GM23248 (cell line): ENCODE measurements at regions not wholly inside any gene's neighbourhood (a gene's known extent, or its start where the extent isn't known, plus 50 kb on each side); places are given as distances from the start of the nearest gene placed in this dataset.

ENCODE experiments used
- DNase-seq: peaks from one replicate; pipeline ENCODE4 v3.0.0-alpha.2; 2015
- H2AFZ ChIP-seq: fragments of 200-600 bp; sonication (generic); 2 replicates; pipeline ENCODE4 v1.6.1; 2016; ENCODE audit warnings: antibody characterized with exemption
- H3F3A ChIP-seq: fragments of 200-600 bp; sonication (generic); 2 replicates; pipeline ENCODE4 v1.6.1; 2016; ENCODE audit warnings: mild to moderate bottlenecking, antibody characterized with exemption, mixed run types; ENCODE audit not compliant: insufficient read depth
- H3K27ac ChIP-seq: fragments of 200-600 bp; sonication (generic); 2 replicates; pipeline ENCODE4 v1.5.1; 2016; ENCODE audit warnings: mild to moderate bottlenecking
- H3K27me3 ChIP-seq: fragments of 200-600 bp; sonication (generic); replicated peaks from 2 replicates; pipeline ENCODE4 v1.6.1; 2016; ENCODE audit warnings: mild to moderate bottlenecking; ENCODE audit not compliant: insufficient read depth
- H3K36me3 ChIP-seq: fragments of 200-600 bp; sonication (generic); 2 replicates; pipeline ENCODE4 v1.6.1; 2016; ENCODE audit warnings: low read depth, mild to moderate bottlenecking
- H3K4me1 ChIP-seq: fragments of 200-600 bp; sonication (generic); 2 replicates; pipeline ENCODE4 v1.6.1; 2016; ENCODE audit warnings: mild to moderate bottlenecking; ENCODE audit not compliant: insufficient read depth
- H3K4me2 ChIP-seq: fragments of 200-600 bp; sonication (generic); one replicate; pipeline ENCODE4 v1.6.1; 2016; ENCODE audit warnings: mild to moderate bottlenecking; ENCODE audit not compliant: unreplicated experiment
- H3K4me3 ChIP-seq: fragments of 200-600 bp; sonication (generic); 2 replicates; pipeline ENCODE4 v1.5.1; 2016; ENCODE audit warnings: mild to moderate bottlenecking
- H3K79me2 ChIP-seq: fragments of 200-600 bp; sonication (generic); 2 replicates; pipeline ENCODE4 v1.6.1; 2016; ENCODE audit warnings: mild to moderate bottlenecking; ENCODE audit not compliant: insufficient read depth
- H3K9ac ChIP-seq: fragments of 200-600 bp; sonication (generic); 2 replicates; pipeline ENCODE4 v1.6.1; 2016; ENCODE audit warnings: mild to moderate bottlenecking
- H3K9me2 ChIP-seq: fragments of 200-600 bp; sonication (generic); 2 replicates; pipeline ENCODE4 v1.6.1; 2016; ENCODE audit warnings: mixed run types, mild to moderate bottlenecking, moderate library complexity; ENCODE audit not compliant: insufficient read depth
- H3K9me3 ChIP-seq: fragments of 200-600 bp; sonication (generic); one replicate; pipeline ENCODE4 v1.6.1; 2017; ENCODE audit warnings: low read depth
- H4K20me1 ChIP-seq: fragments of 200-600 bp; sonication (generic); 2 replicates; pipeline ENCODE4 v1.6.0; 2016; ENCODE audit not compliant: insufficient read depth
- EZH2 ChIP-seq: fragments of 200-600 bp; sonication (generic); IDR thresholded peaks from 2 replicates; pipeline ENCODE4 v1.6.1; 2018; ENCODE audit warnings: antibody characterized with exemption, mild to moderate bottlenecking; ENCODE audit not compliant: insufficient read depth, poor library complexity, severe bottlenecking
- EZH2phosphoT487 ChIP-seq: fragments of 200-600 bp; sonication (generic); IDR thresholded peaks from 2 replicates; pipeline ENCODE4 v1.6.1; 2018; ENCODE audit warnings: antibody characterized with exemption, moderate library complexity, mild to moderate bottlenecking, low read depth; ENCODE audit not compliant: insufficient read depth
- WGBS, 2 experiments: methylation state at CpG; one replicate each; pipeline ENCODE4 v1.1.6; 2015 to 2017; ENCODE audit warnings: low lambda C conversion rate in 2 of 2, low coverage in 1 of 2; ENCODE audit errors: missing lambda C conversion rate in 2 of 2; 5-methylcytosine and 5-hydroxymethylcytosine counted together
- in situ Hi-C: fragments of 300-500 bp; cut with MboI; formaldehyde crosslinking; loops from 2 replicates; pipeline ENCODE4 v1.15.0; 2020

GRCh38 chr20:10960416-10960815 is 286.6 kb upstream of the JAG1 start:
- H3K27me3 ChIP-seq = peaks cover 8% of the 10 kb centered on the region; the same call in 1 of the 2 replicates
- H3K27ac ChIP-seq = no peak overlapping the region
- no peak overlapping the region for H3K4me2 ChIP-seq
- no peaks in the 10 kb centered on the region for H3K9me2 ChIP-seq
- H2AFZ ChIP-seq = no peak overlapping the region
- H3K9ac ChIP-seq = no peak overlapping the region
- DNase-seq = no peak
- no peaks in the 10 kb centered on the region for H4K20me1 ChIP-seq
- TF ChIP-seq EZH2phosphoT487 (no peak), EZH2 (no peak)
- 74 to 83% methylated on average over 2 of the region's 2 CpGs for WGBS, 2 experiments
- no peaks in the 10 kb centered on the region for H3K36me3 ChIP-seq
- H3K79me2 ChIP-seq = no peaks in the 10 kb centered on the region
- H3F3A ChIP-seq = no peaks in the 10 kb centered on the region
- in situ Hi-C loops = no loop called here
- H3K4me1 ChIP-seq = no peaks in the 10 kb centered on the region
- H3K4me3 ChIP-seq = no peak overlapping the region
- no peaks in the 10 kb centered on the region for H3K9me3 ChIP-seq

- H3K4me2 ChIP-seq = no peak overlapping the region
- H4K20me1 ChIP-seq = no peaks in the 10 kb centered on the region
- H3K36me3 ChIP-seq = no peaks in the 10 kb centered on the region
- H3K9me2 ChIP-seq = no peaks in the 10 kb centered on the region
- no peaks in the 10 kb centered on the region for H3K4me1 ChIP-seq
- WGBS, 2 experiments = 60 to 70% methylated on average over 1 of the region's 1 CpG
- H3K27ac ChIP-seq = no peak overlapping the region
- DNase-seq = no peak
- no peak overlapping the region for H2AFZ ChIP-seq
- in situ Hi-C loops = no loop called here
- no peak overlapping the region for H3K9ac ChIP-seq
- H3K9me3 ChIP-seq = no peaks in the 10 kb centered on the region
- no peaks in the 10 kb centered on the region for H3F3A ChIP-seq
- H3K79me2 ChIP-seq = no peaks in the 10 kb centered on the region
- peaks cover 8% of the 10 kb centered on the region; the same call in 1 of the 2 replicates for H3K27me3 ChIP-seq
- no peak overlapping the region for H3K4me3 ChIP-seq
- no peak for TF ChIP-seq EZH2phosphoT487
- TF ChIP-seq EZH2 = no peak
Observed at GRCh38 chr20:10961651-10962288, 288.0 kb upstream of the JAG1 start.

GRCh38 chr20:10962937-10963336 is 289.1 kb upstream of the JAG1 start:
- no peaks in the 10 kb centered on the region for H3K9me3 ChIP-seq
- no peaks in the 10 kb centered on the region for H3K4me1 ChIP-seq
- no peaks in the 10 kb centered on the region for H3K36me3 ChIP-seq
- H4K20me1 ChIP-seq = no peaks in the 10 kb centered on the region
- WGBS, 2 experiments = 36 to 40% methylated on average over 3 of the region's 3 CpGs
- TF ChIP-seq EZH2phosphoT487 = no peak
- no peak for TF ChIP-seq EZH2
- no peaks in the 10 kb centered on the region for H3K9me2 ChIP-seq
- no peak overlapping the region for H3K4me2 ChIP-seq
- H3K27ac ChIP-seq = no peak overlapping the region
- no peak for DNase-seq
- peaks cover 8% of the 10 kb centered on the region; the same call in 1 of the 2 replicates for H3K27me3 ChIP-seq
- no peaks in the 10 kb centered on the region for H3K79me2 ChIP-seq
- H2AFZ ChIP-seq = no peak overlapping the region
- H3K4me3 ChIP-seq = no peak overlapping the region
- in situ Hi-C loops = no loop called here
- no peak overlapping the region for H3K9ac ChIP-seq
- no peaks in the 10 kb centered on the region for H3F3A ChIP-seq

- Histone ChIP-seq H3K79me2 (no peaks in the 10 kb centered on the region), H3K9me2 (no peaks in the 10 kb centered on the region), H2AFZ (no peak overlapping the region), H3F3A (no peaks in the 10 kb centered on the region), H3K27ac (no peak overlapping the region), H4K20me1 (no peaks in the 10 kb centered on the region), H3K36me3 (no peaks in the 10 kb centered on the region), H3K4me2 (no peak overlapping the region), H3K9ac (no peak overlapping the region), H3K9me3 (no peaks in the 10 kb centered on the region), H3K4me3 (no peak overlapping the region), H3K27me3 (peaks cover under 1% of the 10 kb centered on the region; the same call in 1 of the 2 replicates), H3K4me1 (no peaks in the 10 kb centered on the region)
- in situ Hi-C loops = no loop called here
- no peak for DNase-seq
- WGBS, 2 experiments = 58 to 73% methylated on average over 2 of the region's 2 CpGs
- TF ChIP-seq EZH2 (no peak), EZH2phosphoT487 (no peak)
Observed at GRCh38 chr20:10963717-10964266, 290.0 kb upstream of the JAG1 start.
